ENCODE measurements at regions not wholly inside any gene's neighbourhood (a gene's known extent, or its start where the extent isn't known, plus 50 kb on each side); places are given as distances from the start of the nearest gene placed in this dataset.

DNA sequence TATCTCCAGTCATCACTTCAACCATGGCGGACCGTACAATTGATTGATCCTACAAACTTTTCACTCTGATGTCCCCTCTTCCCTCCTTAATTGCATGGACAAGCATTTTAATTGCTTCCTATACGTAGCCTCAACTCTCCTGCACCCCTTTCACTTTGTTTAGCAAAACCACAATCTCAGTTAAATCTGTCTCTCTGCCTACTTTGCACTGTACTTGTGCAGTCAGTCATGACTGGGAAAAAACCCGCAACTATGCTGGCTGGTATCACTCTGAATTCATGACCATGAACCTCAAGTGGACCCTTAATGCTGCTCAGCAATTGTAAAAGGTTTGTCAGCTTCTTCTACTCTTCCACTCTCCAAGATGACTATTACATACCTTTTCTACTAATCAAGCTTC is 51.7 kb upstream of the AFF2 start:
- TF ChIP-seq, protein P1, sequence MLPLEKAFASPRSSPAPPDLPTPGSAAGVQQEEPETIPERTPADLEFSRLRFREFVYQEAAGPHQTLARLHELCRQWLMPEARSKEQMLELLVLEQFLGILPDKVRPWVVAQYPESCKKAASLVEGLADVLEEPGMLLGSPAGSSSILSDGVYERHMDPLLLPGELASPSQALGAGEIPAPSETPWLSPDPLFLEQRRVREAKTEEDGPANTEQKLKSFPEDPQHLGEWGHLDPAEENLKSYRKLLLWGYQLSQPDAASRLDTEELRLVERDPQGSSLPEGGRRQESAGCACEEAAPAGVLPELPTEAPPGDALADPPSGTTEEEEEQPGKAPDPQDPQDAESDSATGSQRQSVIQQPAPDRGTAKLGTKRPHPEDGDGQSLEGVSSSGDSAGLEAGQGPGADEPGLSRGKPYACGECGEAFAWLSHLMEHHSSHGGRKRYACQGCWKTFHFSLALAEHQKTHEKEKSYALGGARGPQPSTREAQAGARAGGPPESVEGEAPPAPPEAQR (CRISPR knock-in tag; IDR thresholded peaks at IDR 0.05): no peak
- TF ChIP-seq TP53 (CRISPR knock-in tag; IDR thresholded peaks at IDR 0.05) (no peak), ZNF121 (CRISPR knock-in tag; IDR thresholded peaks at IDR 0.05) (no peak), NR1H2 (CRISPR knock-in tag; IDR thresholded peaks at IDR 0.05) (no peak), IRF2 (CRISPR knock-in tag; IDR thresholded peaks at IDR 0.05; ENCODE audit: borderline replicate concordance, low read depth) (no peak)
- TF ChIP-seq, protein P2, sequence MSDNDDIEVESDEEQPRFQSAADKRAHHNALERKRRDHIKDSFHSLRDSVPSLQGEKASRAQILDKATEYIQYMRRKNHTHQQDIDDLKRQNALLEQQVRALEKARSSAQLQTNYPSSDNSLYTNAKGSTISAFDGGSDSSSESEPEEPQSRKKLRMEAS (CRISPR knock-in tag; IDR thresholded peaks at IDR 0.05): no peak
